MM.1S (cell line): ENCODE measurements at regions not wholly inside any gene's neighbourhood (a gene's known extent, or its start where the extent isn't known, plus 50 kb on each side); places are given as distances from the start of the nearest gene placed in this dataset.

Experiments
- DNase-seq: peaks from one replicate; pipeline ENCODE4 v3.0.0-alpha.2; 2015
- H2AFZ ChIP-seq: fragments of 300-600 bp; sonication (generic); 2 replicates; pipeline ENCODE4 v1.6.0; 2016; ENCODE audit warnings: antibody characterized with exemption, low read length
- H3F3A ChIP-seq: fragments of 300-600 bp; sonication (generic); 2 replicates; pipeline ENCODE4 v1.6.1; 2016; ENCODE audit warnings: mild to moderate bottlenecking, antibody characterized with exemption, low read length, moderate library complexity, mixed read lengths; ENCODE audit not compliant: insufficient read depth
- H3K27ac ChIP-seq: fragments of 300-600 bp; sonication (generic); 2 replicates; pipeline ENCODE4 v1.5.1; 2016; ENCODE audit warnings: mild to moderate bottlenecking, low read length
- H3K27me3 ChIP-seq: fragments of 300-600 bp; sonication (generic); replicated peaks from 2 replicates; pipeline ENCODE4 v1.6.0; 2016; ENCODE audit warnings: low read length; ENCODE audit not compliant: insufficient read depth
- H3K36me3 ChIP-seq: fragments of 300-600 bp; sonication (generic); replicated peaks from 2 replicates; pipeline ENCODE4 v1.6.1; 2016; ENCODE audit warnings: mild to moderate bottlenecking, low read length, mixed read lengths; ENCODE audit not compliant: insufficient read depth
- H3K4me1 ChIP-seq: fragments of 300-600 bp; sonication (generic); 2 replicates; pipeline ENCODE4 v1.6.1; 2016; ENCODE audit warnings: low read length, mixed read lengths
- H3K4me2 ChIP-seq: fragments of 300-600 bp; sonication (generic); 2 replicates; pipeline ENCODE4 v1.6.0; 2016; ENCODE audit warnings: low read depth, low read length
- H3K4me3 ChIP-seq: fragments of 300-600 bp; sonication (generic); 2 replicates; pipeline ENCODE4 v1.5.1; 2016; ENCODE audit warnings: low read length, mixed read lengths
- H3K79me2 ChIP-seq: fragments of 300-600 bp; sonication (generic); 2 replicates; pipeline ENCODE4 v1.6.1; 2016; ENCODE audit warnings: mixed run types, low read length, mixed read lengths
- H3K9ac ChIP-seq: fragments of 300-600 bp; sonication (generic); 2 replicates; pipeline ENCODE4 v1.6.1; 2016; ENCODE audit warnings: low read length, mixed read lengths
- H3K9me2 ChIP-seq: fragments of 300-600 bp; sonication (generic); replicated peaks from 2 replicates; pipeline ENCODE4 v1.6.1; 2016; ENCODE audit warnings: mild to moderate bottlenecking, low read length, mixed read lengths; ENCODE audit not compliant: insufficient read depth
- H3K9me3 ChIP-seq: fragments of 300-600 bp; sonication (generic); replicated peaks from 2 replicates; pipeline ENCODE4 v1.6.1; 2016; ENCODE audit warnings: mild to moderate bottlenecking, low read length, mixed read lengths; ENCODE audit not compliant: insufficient read depth
- H4K20me1 ChIP-seq: fragments of 300-600 bp; sonication (generic); 2 replicates; pipeline ENCODE4 v1.6.1; 2016; ENCODE audit warnings: mild to moderate bottlenecking, low read length, moderate library complexity, mixed read lengths; ENCODE audit not compliant: insufficient read depth
- EZH2 ChIP-seq: fragments of 300-600 bp; sonication (generic); optimal IDR thresholded peaks from 2 replicates; pipeline ENCODE3; 2017; ENCODE audit warnings: low read depth, mild to moderate bottlenecking, antibody characterized with exemption, low read length, mixed read lengths
- EZH2phosphoT487 ChIP-seq: fragments of 300-600 bp; sonication (generic); IDR thresholded peaks from 2 replicates; pipeline ENCODE4 v1.6.1; 2018; ENCODE audit warnings: antibody characterized with exemption, low read length
- TF ChIP-seq, protein P1 (sequence below): fragments of 300-600 bp; sonication (generic); IDR thresholded peaks from 2 replicates; pipeline ENCODE4 v1.5.1; 2016; ENCODE audit warnings: antibody characterized with exemption, low read length, mixed read lengths

DNA sequence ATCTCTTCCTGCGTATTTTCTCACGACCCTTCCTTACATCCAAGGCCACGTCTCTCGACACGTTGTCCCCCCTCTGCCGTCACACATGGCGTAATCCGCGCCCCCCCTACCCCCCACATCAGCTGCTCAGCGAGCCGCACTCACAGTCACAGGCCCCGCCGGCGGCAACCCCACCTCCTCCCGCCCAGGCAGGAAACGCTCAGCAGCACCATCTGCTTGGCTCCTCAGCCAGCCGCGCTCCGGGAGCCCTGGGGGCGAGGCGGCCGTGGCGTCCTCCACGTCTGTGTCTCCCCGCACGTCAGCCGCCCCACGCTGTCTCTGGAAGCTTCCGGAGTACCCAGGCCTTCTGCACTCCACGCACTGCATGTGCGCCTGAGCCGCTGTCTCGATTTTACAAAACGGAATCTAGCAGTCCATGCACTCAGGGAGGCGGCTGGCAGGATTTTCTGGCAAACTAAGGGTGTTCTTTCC lies 64.6 kb downstream of the SIK1 start:
- no peaks in the 10 kb centered on the region for H3K9me2 ChIP-seq
- peak; percentile 92 for DNase-seq
- H3F3A ChIP-seq: peaks cover 21% of the 10 kb centered on the region
- no peaks in the 10 kb centered on the region for H4K20me1 ChIP-seq
- peak overlapping the region; percentile 96 for H3K9ac ChIP-seq
- no peaks in the 10 kb centered on the region for H3K79me2 ChIP-seq
- H3K36me3 ChIP-seq: no peaks in the 10 kb centered on the region
- H3K4me3 ChIP-seq: peak overlapping the region; percentile 61
- H3K4me1 ChIP-seq: peaks cover 26% of the 10 kb centered on the region
- H3K27ac ChIP-seq: peak overlapping the region; percentile 97
- no peaks in the 10 kb centered on the region for H3K27me3 ChIP-seq
- TF ChIP-seq EZH2phosphoT487 (no peak), EZH2 (no peak)
- TF ChIP-seq, protein P1, sequence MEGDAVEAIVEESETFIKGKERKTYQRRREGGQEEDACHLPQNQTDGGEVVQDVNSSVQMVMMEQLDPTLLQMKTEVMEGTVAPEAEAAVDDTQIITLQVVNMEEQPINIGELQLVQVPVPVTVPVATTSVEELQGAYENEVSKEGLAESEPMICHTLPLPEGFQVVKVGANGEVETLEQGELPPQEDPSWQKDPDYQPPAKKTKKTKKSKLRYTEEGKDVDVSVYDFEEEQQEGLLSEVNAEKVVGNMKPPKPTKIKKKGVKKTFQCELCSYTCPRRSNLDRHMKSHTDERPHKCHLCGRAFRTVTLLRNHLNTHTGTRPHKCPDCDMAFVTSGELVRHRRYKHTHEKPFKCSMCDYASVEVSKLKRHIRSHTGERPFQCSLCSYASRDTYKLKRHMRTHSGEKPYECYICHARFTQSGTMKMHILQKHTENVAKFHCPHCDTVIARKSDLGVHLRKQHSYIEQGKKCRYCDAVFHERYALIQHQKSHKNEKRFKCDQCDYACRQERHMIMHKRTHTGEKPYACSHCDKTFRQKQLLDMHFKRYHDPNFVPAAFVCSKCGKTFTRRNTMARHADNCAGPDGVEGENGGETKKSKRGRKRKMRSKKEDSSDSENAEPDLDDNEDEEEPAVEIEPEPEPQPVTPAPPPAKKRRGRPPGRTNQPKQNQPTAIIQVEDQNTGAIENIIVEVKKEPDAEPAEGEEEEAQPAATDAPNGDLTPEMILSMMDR: peak; percentile 21; the same call in 1 of the 2 replicates
- H3K4me2 ChIP-seq: peak overlapping the region; percentile 98
- H3K9me3 ChIP-seq: no peaks in the 10 kb centered on the region
- H2AFZ ChIP-seq: peak overlapping the region; percentile 59

DNA sequence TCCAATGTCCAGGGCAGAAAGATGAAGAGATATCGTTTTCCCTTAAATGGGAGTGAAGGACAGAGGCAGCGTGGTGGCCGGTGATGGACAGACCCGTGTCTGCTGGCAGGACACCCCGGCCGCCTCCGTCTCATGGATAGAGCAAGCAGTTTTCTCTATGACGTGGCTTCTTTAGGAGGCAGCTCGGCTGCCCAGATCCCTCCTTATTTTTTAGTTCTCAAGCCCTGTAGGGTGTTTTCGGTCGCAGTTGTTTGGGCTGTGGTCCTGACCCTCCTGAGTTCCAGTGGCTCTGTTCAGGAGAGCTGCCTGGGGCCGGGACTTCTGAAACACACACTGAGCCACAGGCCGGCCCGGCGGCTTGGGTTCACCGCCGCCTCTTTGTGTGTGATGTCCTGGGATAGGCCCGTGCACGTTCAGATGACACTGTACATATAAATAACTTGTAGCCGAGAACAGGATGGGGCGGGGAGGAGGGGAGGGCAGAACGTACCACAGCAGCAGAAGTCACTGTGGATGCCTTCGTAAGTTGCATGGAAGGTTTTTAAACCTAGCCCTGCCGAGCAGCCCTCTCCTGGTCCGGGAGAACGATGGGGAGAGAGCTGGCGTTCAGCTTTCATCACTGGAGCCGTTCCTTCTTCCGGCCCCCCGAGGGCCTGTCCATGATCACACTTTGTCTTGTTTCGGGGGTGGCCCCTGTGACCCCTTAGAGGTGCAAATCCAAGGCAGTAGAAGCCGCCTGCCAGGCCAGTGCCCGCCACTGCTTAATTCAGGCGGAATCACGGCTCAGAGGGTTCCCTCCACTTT lies 65.2 kb downstream of the SIK1 start:
- Histone ChIP-seq H3K4me1 (peaks cover 26% of the 10 kb centered on the region), H4K20me1 (no peaks in the 10 kb centered on the region), H3K79me2 (no peaks in the 10 kb centered on the region), H3K9ac (peak overlapping the region; percentile 96), H3K4me2 (peak overlapping the region; percentile 98), H3K36me3 (no peaks in the 10 kb centered on the region), H3F3A (peaks cover 21% of the 10 kb centered on the region), H3K27me3 (no peaks in the 10 kb centered on the region), H3K4me3 (peak overlapping the region; percentile 61), H3K27ac (peak overlapping the region; percentile 97), H2AFZ (peak overlapping the region; percentile 59), H3K9me2 (no peaks in the 10 kb centered on the region), H3K9me3 (no peaks in the 10 kb centered on the region)
- TF ChIP-seq, protein P1: no peak
- no peak for TF ChIP-seq EZH2
- no peak for TF ChIP-seq EZH2phosphoT487
- peak; percentile 98 for DNase-seq

DNA sequence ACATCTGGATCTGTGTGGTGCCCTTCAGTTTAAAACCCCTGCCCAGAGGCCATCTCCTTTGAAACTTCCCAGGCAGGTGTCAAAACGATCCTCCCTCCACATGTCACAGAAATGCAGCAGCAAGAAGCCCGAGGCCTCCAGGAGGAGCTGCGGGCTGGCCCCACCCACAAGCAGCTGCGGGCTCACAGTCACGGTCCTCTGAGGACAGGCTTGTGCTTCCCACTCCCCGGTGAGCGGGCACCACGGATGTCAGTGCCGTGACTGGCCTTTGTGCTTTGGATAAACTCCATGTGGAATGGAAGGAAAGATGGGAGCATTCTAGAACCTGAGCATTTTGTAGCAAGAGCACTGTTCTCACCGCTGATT lies 65.8 kb downstream of the SIK1 start:
- Histone ChIP-seq H3K79me2 (no peaks in the 10 kb centered on the region), H3K9me2 (no peaks in the 10 kb centered on the region), H3K36me3 (no peaks in the 10 kb centered on the region), H3K4me2 (peak overlapping the region; percentile 98), H3K9me3 (no peaks in the 10 kb centered on the region), H3K9ac (peak overlapping the region; percentile 96), H3K4me3 (peak overlapping the region; percentile 61), H3F3A (peaks cover 21% of the 10 kb centered on the region), H3K27me3 (no peaks in the 10 kb centered on the region), H4K20me1 (no peaks in the 10 kb centered on the region), H3K4me1 (peaks cover 26% of the 10 kb centered on the region), H3K27ac (peak overlapping the region; percentile 97), H2AFZ (peak overlapping the region; percentile 59)
- TF ChIP-seq EZH2 (no peak), EZH2phosphoT487 (no peak)
- TF ChIP-seq, protein P1: peak; percentile 29
- DNase-seq: peak; percentile 95
